Mucosa of rectum (tissue), 2 donors: ENCODE measurements at regions not wholly inside any gene's neighbourhood (a gene's known extent, or its start where the extent isn't known, plus 50 kb on each side); places are given as distances from the start of the nearest gene placed in this dataset.
"Not testable (repeated sequence)": the region's sequence is repeated elsewhere in the genome, so short reads cannot be mapped to it uniquely, and the experiment has no call there.

ENCODE experiments used
- H3K27ac ChIP-seq, 2 donors: one replicate each; pipeline ENCODE4 v1.7.0; 2013; ENCODE audit warnings: inconsistent platforms in 2 of 2, low read depth in 2 of 2, low read length in 2 of 2
- H3K27me3 ChIP-seq, 2 donors: one replicate each; pipeline ENCODE4 v1.7.0; 2013; ENCODE audit warnings: low read length in 2 of 2; ENCODE audit not compliant: control insufficient read depth in 2 of 2, insufficient read depth in 2 of 2
- H3K36me3 ChIP-seq, 2 donors: one replicate each; pipeline ENCODE4 v1.7.0; 2013; ENCODE audit warnings: low read length in 2 of 2; ENCODE audit not compliant: control insufficient read depth in 2 of 2, insufficient read depth in 2 of 2
- H3K4me1 ChIP-seq, 2 donors: one replicate each; pipeline ENCODE4 v1.7.0; 2013; ENCODE audit warnings: low read length in 2 of 2, mild to moderate bottlenecking in 1 of 2; ENCODE audit not compliant: control insufficient read depth in 2 of 2, insufficient read depth in 2 of 2
- H3K4me3 ChIP-seq, 2 donors: one replicate each; pipeline ENCODE4 v1.7.0; 2013; ENCODE audit warnings: low read length in 2 of 2
- H3K9ac ChIP-seq, 2 donors: one replicate each; pipeline ENCODE4 v1.7.0; 2013; ENCODE audit warnings: low read length in 2 of 2, low read depth in 1 of 2, mild to moderate bottlenecking in 1 of 2
- H3K9me3 ChIP-seq, 2 donors: one replicate each; pipeline ENCODE4 v1.7.0; 2013; ENCODE audit warnings: low read length in 2 of 2; ENCODE audit not compliant: control insufficient read depth in 2 of 2
- donor health status: healthy.
- donor health status: Normal muscosa, but diverticular disease.

- Histone ChIP-seq H3K9ac (no peak overlapping the region), H3K27me3 (no peaks in the 10 kb centered on the region), H3K4me1 (peaks cover 9 to 10% of the 10 kb centered on the region in 2 donors), H3K4me3 (no peak overlapping the region), H3K27ac (no peak overlapping the region), H3K9me3 (no peaks in the 10 kb centered on the region), H3K36me3 (no peaks in the 10 kb centered on the region)
These were observed 135.7 kb downstream of the ZNF330 start for GRCh38 chr4:141356321-141356962.

GRCh38 chr4:141356963-141357335 is 136.3 kb downstream of the ZNF330 start:
- H3K4me1 ChIP-seq = peaks cover 9 to 10% of the 10 kb centered on the region in 2 donors
- no peak overlapping the region for H3K27ac ChIP-seq
- H3K9ac ChIP-seq = no peak overlapping the region
- no peaks in the 10 kb centered on the region for H3K27me3 ChIP-seq
- no peak overlapping the region for H3K4me3 ChIP-seq
- no peaks in the 10 kb centered on the region for H3K36me3 ChIP-seq
- no peaks in the 10 kb centered on the region for H3K9me3 ChIP-seq

DNA sequence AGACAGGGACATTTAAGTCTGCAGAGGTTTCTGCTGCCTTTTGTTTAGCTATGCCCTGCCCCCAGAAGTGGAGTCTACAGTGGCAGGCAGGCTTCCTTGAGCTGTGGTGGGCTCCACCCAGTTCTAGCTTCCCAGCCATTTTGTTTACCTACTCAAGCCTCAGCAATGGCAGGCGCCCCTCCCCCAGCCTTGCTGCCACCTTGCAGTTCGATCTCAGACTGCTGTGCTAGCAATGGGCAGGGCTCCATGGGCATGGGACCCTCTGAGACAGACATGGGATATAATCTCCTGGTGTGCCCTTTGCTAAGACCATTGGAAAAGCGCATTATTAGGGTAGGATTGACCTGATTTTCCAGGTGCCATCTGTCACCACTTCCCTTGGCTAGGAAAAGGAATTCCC is 147.5 kb downstream of the ZNF330 start:
- not testable (repeated sequence) for H3K4me3 ChIP-seq, H3K36me3 ChIP-seq, H3K9me3 ChIP-seq, H3K4me1 ChIP-seq, H3K27ac ChIP-seq, H3K27me3 ChIP-seq, H3K9ac ChIP-seq

- Histone ChIP-seq H3K36me3 (no peaks in the 10 kb centered on the region), H3K27me3 (no peaks in the 10 kb centered on the region), H3K27ac (no peak overlapping the region), H3K4me3 (no peak overlapping the region), H3K9ac (no peak overlapping the region), H3K4me1 (no peaks in the 10 kb centered on the region), H3K9me3 (no peaks in the 10 kb centered on the region)
These were observed 150.5 kb downstream of the ZNF330 start for GRCh38 chr4:141371206-141371605.

- no peaks in the 10 kb centered on the region for H3K27me3 ChIP-seq
- H3K27ac ChIP-seq = no peak overlapping the region
- H3K9me3 ChIP-seq = no peaks in the 10 kb centered on the region
- no peak overlapping the region for H3K4me3 ChIP-seq
- H3K36me3 ChIP-seq = no peaks in the 10 kb centered on the region
- H3K9ac ChIP-seq = no peak overlapping the region
- H3K4me1 ChIP-seq = no peaks in the 10 kb centered on the region
These were observed 155.2 kb downstream of the ZNF330 start for GRCh38 chr4:141375855-141376254.

DNA sequence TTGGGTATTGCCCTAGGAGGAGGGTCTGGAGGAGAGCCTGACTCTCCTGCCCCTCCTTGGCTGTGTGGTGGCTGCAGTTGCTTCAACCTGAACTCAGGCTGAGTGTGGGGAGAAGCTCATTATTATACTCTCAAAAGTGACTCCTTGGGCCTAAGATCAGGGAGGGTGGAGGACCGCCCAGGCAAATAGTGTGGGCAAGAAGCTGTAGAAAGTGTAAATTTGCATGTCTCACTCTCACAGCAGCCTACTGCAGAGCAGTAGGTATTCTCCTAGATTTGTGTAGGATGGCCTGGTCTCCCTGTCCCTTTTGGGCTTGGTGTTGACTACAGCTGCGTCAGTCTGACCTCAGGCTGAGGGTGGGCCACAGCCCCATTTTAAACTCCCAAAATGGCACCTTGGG is 156.1 kb downstream of the ZNF330 start:
- Histone ChIP-seq H3K4me1 (no peaks in the 10 kb centered on the region), H3K36me3 (no peaks in the 10 kb centered on the region), H3K9ac (no peak overlapping the region), H3K9me3 (no peaks in the 10 kb centered on the region), H3K27ac (no peak overlapping the region), H3K4me3 (no peak overlapping the region), H3K27me3 (no peaks in the 10 kb centered on the region)

DNA sequence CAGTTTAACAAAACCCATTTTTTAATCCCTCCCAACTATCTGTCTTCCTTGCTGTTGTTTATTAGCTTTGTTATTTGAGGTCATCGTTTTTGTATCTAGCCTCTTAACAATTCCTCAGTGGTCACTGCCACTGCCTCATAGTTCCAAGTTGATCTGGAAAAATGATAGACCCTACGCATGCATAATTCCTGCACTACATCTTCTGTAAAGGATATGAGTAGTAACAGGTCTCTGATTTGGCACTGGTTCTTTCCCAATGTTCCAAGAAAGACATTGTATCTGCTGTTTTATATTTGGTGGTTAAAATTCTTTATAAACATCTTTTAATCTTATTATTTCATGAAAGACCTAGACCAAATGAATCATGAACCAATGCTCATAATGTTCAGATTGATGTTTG is 166.6 kb downstream of the ZNF330 start:
- no peak overlapping the region for H3K4me3 ChIP-seq
- H3K36me3 ChIP-seq = no peaks in the 10 kb centered on the region
- no peaks in the 10 kb centered on the region for H3K9me3 ChIP-seq
- H3K27ac ChIP-seq = no peak overlapping the region
- H3K27me3 ChIP-seq = no peaks in the 10 kb centered on the region
- H3K4me1 ChIP-seq = no peaks in the 10 kb centered on the region
- no peak overlapping the region for H3K9ac ChIP-seq

- Histone ChIP-seq H3K27me3 (no peaks in the 10 kb centered on the region), H3K9me3 (no peaks in the 10 kb centered on the region), H3K36me3 (no peaks in the 10 kb centered on the region), H3K4me3 (no peak overlapping the region), H3K27ac (no peak overlapping the region), H3K9ac (no peak overlapping the region), H3K4me1 (no peaks in the 10 kb centered on the region)
These were observed 167.8 kb downstream of the ZNF330 start for GRCh38 chr4:141388481-141388880.

- H3K36me3 ChIP-seq = no peaks in the 10 kb centered on the region
These were observed 169.0 kb downstream of the ZNF330 start for GRCh38 chr4:141389649-141390048.

DNA sequence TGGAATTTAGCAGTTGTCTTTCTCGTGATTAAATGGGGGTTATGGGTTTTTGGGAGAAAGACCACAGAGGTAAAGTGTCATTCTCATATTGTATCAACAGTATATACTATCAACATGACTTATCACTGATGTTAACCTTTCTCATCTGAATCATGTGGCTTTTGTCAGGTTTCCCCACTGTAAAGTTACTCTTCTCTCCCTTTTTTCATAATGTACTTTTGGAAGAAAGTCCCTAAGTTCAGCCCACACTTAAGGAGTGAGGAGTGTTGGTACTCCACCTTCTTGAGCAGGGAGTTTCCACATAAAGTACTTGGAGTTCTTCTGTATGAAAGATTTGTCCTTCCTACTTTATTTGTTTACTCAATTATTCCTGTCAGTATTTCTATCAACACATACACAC is 169.9 kb downstream of the ZNF330 start:
- Histone ChIP-seq H3K9ac (no peak overlapping the region), H3K9me3 (no peaks in the 10 kb centered on the region), H3K4me1 (no peaks in the 10 kb centered on the region), H3K4me3 (no peak overlapping the region), H3K27me3 (no peaks in the 10 kb centered on the region), H3K36me3 (no peaks in the 10 kb centered on the region), H3K27ac (no peak overlapping the region)

More at GRCh38 chr4:141389649-141390048, 169.0 kb downstream of the ZNF330 start:
- Histone ChIP-seq H3K9ac (no peak overlapping the region), H3K9me3 (no peaks in the 10 kb centered on the region), H3K4me1 (no peaks in the 10 kb centered on the region), H3K4me3 (no peak overlapping the region), H3K27me3 (no peaks in the 10 kb centered on the region), H3K27ac (no peak overlapping the region)

GRCh38 chr4:141391293-141391692 is 170.6 kb downstream of the ZNF330 start:
- no peak overlapping the region for H3K9ac ChIP-seq
- H3K4me3 ChIP-seq = no peak overlapping the region
- no peaks in the 10 kb centered on the region for H3K4me1 ChIP-seq
- no peaks in the 10 kb centered on the region for H3K9me3 ChIP-seq
- H3K27me3 ChIP-seq = no peaks in the 10 kb centered on the region
- no peaks in the 10 kb centered on the region for H3K36me3 ChIP-seq
- H3K27ac ChIP-seq = no peak overlapping the region
